GM12873 (cell line): ENCODE measurements at regions not wholly inside any gene's neighbourhood (a gene's known extent, or its start where the extent isn't known, plus 50 kb on each side); places are given as distances from the start of the nearest gene placed in this dataset.

Experiments used
- TF ChIP-seq, protein P1 (sequence below): IDR thresholded peaks from 2 replicates; pipeline ENCODE4 v1.5.1; 2012; ENCODE audit warnings: low read depth, mild to moderate bottlenecking, moderate library complexity, low read length, control low read depth; ENCODE audit not compliant: insufficient read depth; ENCODE audit errors: missing control alignments

DNA sequence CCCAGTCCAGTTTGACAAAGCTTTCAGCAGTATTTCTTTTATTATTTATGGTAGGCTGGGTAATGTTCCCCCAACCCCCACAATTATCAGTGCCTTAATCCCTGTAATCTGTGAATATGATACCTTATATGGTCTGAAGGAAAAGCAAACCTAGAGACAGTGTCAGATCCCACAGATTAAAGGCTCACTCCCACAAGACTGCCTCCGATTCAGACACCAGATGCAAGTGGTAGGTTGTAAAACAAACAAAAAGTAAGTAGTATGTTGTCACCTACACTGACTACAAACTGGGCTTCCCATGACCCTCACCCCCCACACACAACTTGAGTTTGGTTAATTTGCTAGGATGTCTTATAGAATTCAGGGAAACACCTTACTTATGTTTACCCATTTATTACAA lies 201.2 kb downstream of the NSG2 start:
- TF ChIP-seq, protein P1, sequence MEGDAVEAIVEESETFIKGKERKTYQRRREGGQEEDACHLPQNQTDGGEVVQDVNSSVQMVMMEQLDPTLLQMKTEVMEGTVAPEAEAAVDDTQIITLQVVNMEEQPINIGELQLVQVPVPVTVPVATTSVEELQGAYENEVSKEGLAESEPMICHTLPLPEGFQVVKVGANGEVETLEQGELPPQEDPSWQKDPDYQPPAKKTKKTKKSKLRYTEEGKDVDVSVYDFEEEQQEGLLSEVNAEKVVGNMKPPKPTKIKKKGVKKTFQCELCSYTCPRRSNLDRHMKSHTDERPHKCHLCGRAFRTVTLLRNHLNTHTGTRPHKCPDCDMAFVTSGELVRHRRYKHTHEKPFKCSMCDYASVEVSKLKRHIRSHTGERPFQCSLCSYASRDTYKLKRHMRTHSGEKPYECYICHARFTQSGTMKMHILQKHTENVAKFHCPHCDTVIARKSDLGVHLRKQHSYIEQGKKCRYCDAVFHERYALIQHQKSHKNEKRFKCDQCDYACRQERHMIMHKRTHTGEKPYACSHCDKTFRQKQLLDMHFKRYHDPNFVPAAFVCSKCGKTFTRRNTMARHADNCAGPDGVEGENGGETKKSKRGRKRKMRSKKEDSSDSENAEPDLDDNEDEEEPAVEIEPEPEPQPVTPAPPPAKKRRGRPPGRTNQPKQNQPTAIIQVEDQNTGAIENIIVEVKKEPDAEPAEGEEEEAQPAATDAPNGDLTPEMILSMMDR: no peak

- TF ChIP-seq, protein P1: no peak
Measured at GRCh38 chr5:174247301-174247700, 201.8 kb downstream of the NSG2 start.

GRCh38 chr5:174251305-174252000 lies 205.9 kb downstream of the NSG2 start:
- TF ChIP-seq, protein P1: no peak

DNA sequence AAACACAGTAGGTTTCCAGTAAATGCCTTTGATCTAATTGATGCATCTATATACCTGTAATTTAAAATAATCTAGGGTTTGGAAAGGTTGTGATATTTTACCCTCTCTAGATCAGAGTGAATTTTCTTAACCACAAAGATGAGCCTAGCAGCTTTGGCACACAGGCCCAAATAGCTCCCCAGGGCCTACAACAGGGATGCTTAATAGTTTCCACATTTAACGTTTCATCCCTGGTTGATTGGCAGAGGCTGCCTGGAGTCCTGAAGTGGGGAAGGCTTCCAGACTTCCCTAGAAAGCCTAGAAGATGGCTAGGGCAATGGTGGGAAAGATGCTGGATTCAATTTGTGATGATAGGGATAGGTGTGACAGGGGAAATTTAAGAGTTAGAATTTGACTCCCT lies 206.6 kb downstream of the NSG2 start:
- TF ChIP-seq, protein P1: no peak

- TF ChIP-seq, protein P1: no peak
Measured at GRCh38 chr5:174259696-174260420, 214.4 kb downstream of the NSG2 start.

- TF ChIP-seq, protein P1: no peak
Measured at GRCh38 chr5:174271316-174271715, 225.8 kb downstream of the NSG2 start.

GRCh38 chr5:174272671-174273070 lies 227.2 kb downstream of the NSG2 start:
- TF ChIP-seq, protein P1: no peak
